ENCODE measurements at regions not wholly inside any gene's neighbourhood (a gene's known extent, or its start where the extent isn't known, plus 50 kb on each side); places are given as distances from the start of the nearest gene placed in this dataset.

DNA sequence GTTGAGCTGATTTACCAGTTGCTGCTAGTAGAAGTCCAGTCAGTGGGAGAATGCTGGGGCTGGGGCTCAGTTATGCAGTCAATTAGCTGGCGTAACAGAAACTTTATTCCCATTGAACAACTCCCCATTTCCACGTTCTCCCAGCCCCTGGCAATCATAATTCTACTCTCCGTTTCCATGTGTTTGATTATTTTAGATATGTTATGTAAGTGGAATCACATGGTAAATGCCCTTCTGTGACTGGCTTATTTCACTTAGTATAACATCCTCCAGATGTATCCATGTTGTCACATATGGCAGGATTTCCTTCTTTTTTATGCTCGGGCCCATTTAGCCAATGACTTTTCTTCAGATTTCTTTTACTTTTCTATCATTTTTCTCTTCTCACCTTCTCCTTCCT is 61.1 kb upstream of the EXOC4 start:
- TF ChIP-seq CTCF (conservative IDR thresholded peaks at IDR 0.05; ENCODE audit: low read length): no peak
- TF ChIP-seq EZH2phosphoT487 (IDR thresholded peaks at IDR 0.05; ENCODE audit: borderline replicate concordance): no peak

All from Loucy (cell line).